ENCODE measurements at regions not wholly inside any gene's neighbourhood (a gene's known extent, or its start where the extent isn't known, plus 50 kb on each side); places are given as distances from the start of the nearest gene placed in this dataset.

DNA sequence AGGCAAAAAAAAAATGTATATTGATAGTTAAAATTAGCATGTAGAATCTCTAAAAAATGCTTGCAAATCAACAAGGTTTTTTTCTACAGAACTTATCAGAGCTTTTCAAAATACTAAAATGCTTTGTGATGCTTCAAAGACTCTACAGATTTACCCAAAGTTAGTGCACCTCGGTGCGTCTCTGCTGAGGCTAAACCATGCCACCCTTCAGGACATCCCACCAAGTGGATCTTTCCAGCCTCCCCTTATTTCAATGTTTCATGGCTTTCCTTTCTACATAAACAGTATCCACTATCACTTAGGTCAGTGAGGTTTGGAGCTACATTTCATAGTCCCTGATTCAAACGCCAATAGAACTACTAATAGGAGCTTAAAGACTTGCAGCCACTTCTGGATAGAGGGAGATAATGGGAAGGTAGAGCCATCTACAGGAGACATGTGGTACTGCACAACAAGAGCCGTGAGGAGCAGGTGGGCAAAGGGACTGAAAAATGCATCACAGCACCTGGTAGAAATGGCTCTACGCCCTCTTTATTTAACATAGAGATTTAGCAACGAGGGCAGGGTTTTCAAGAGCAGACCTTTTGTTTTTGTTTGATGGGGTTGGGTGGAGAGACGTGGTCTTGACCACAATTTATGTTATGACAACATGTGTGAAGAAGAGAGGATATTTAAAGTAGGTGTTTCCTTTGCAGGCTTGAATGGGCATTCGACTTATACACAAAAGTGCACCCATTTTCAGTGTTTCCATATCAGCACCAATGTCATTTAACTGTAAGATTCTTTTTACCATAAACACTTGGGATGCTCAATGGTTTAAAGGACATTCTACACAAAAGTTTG is 56.1 kb upstream of the SLC35G4 start:
- intact Hi-C loops (cut with DNase I), result loop anchor here (10.0 kb wide), 2 partner anchors 699 to 989 kb away; no protein-coding TSS in a partner anchor
- DNase-seq, result no peak
- ATAC-seq, result peak; percentile 41 to 65

DNA sequence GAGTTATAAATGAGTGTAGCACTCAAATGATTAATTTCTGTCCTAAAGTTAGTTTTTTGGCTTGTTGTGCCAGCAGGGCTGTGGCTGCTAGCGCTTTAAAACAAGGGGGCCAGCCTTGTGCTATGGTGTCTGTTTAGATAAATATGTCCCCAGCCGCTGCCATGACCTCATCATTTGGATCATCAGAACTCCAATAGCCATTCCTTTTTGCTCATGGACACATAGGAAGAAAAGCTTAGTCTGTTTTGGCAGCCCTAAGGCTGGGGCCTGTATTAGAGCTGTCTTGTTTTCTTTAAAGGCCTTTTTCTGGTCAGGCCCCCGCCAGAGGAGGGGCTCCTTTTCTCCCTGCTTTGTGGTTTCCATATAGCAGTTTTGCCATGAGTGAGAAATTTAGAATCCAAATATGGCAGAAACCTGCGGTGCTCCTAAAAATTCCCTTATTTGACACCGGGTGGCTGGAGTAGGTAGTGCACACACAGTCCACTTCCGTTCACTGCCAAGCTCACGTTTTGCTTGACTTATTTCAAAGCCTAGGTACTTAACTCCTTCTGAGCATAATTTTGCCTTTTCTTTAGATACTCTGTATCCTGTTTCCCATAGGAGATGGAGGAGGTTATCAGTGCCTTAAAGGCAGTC is 60.4 kb upstream of the SLC35G4 start:
- DNase-seq (no peak), ATAC-seq (no peak)
- intact Hi-C loops (cut with DNase I), result no loop called here

DNA sequence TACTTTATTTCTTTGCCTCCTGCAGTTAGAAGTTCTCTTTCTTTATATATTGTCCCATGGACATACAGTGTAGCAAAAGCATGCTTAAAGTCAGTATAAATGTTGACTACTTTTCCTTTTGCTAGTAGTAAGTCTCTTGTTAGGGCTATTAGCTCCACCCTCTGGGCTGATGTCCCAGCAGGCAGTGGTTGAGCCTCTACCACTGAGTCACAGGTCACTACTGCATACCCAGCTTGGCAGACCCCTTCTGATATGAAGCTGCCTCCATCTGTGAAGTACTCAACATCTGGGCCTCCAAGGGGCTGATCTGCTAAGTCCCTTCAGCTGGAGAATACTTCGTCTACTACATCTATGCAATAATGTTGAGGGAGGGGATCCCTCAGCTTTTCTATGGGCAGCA is 61.0 kb upstream of the SLC35G4 start:
- intact Hi-C loops (cut with DNase I), result no loop called here
- ATAC-seq, result no peak
- DNase-seq, result no peak

DNA sequence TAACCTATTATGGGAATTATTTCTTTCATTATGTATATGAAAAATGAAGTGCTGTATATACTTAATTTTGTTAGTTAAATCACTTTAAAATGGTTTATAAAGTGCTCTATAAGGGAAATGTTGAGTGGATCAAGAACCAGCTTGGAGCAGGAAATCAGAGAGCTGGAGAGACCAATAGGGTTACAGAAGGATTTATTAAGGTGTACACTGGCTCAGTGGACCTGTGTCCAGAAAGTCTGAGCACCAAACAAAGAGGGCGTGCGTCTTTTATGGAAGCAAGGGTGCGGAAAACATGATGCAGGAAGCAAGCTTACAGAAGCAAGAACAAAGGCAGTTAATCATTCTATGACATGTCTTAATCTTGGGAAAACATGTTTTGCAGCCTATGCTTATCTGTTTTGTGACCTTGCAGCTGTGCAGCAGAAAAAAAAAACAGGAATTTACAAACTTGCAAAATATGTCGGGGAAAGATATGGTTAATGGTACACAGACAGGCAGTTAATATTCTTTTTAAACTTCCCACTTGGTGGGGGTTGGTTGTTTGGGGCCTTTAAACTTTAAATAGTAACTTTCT is 65.2 kb upstream of the SLC35G4 start:
- ATAC-seq, result no peak
- intact Hi-C loops (cut with DNase I), result no loop called here
- DNase-seq, result no peak

DNA sequence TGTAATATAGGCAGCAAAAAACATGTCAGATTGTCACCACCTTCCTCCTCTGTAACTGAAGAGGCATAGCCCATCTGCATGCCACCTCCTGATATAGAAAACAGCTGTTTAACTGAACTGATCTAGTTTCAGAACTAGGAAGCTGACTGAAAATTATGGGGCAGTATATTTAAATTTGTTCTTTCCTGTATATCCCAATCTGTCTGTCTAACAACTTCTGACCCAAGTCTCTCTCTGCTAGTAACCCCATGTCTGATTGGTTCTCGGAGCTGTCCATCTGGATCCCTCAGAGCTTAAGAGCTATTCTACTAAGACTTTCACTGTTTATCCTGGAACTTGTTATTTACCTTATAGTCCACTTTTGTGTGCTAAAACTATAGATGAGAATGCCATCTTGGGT is 68.2 kb upstream of the SLC35G4 start:
- no peak for DNase-seq
- ATAC-seq, result no peak
- intact Hi-C loops (cut with DNase I), result no loop called here

DNA sequence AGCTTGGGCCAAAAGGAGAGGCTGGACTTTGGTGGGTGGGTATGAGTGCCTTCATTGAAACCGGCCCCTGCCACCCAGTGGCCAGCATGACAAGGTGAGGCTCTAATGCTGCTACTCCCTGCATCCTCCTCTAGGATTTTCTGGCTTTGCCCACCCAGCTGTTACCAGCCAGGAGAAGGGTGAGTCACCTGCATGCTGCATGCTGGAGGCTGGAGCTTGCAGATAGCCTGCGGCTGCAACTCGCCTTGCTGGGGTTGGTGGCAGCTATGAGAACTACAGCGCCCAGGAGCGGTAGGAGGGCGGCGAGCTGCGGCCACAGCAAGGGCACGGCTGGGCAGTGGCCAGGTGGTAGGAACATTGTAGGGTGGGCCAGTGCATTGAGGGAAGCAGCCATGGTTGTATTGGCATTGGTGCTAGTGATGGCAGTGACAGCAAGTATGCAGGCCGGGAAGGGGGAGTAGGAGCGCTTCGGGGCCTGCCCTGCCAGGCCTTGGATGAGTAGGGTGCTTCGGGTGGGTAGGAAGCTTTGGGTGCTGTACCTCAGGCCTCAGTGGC is 75.4 kb upstream of the SLC35G4 start:
- no peak for ATAC-seq
- DNase-seq, result no peak
- intact Hi-C loops (cut with DNase I), result no loop called here

DNA sequence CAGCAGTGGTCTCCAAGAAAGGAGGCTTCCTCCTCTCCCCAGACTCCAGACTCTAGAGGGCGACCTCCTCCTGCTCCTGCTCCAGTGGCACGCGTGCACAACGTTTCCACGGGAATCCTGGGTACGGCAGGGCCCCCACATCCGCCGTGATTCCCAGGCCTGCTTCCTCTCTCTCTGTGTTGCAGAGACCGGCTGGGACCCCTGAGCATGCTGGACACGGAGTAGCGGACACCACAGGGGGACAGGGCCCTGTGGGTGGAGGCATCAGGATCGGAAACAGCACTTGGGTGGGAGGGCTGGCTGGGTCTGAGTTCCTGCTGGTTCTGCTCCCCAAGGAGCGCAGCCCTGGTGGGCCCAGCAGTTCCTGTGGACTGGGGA is 75.9 kb upstream of the SLC35G4 start:
- no peak for DNase-seq
- intact Hi-C loops (cut with DNase I), result no loop called here
- ATAC-seq, result no peak

DNA sequence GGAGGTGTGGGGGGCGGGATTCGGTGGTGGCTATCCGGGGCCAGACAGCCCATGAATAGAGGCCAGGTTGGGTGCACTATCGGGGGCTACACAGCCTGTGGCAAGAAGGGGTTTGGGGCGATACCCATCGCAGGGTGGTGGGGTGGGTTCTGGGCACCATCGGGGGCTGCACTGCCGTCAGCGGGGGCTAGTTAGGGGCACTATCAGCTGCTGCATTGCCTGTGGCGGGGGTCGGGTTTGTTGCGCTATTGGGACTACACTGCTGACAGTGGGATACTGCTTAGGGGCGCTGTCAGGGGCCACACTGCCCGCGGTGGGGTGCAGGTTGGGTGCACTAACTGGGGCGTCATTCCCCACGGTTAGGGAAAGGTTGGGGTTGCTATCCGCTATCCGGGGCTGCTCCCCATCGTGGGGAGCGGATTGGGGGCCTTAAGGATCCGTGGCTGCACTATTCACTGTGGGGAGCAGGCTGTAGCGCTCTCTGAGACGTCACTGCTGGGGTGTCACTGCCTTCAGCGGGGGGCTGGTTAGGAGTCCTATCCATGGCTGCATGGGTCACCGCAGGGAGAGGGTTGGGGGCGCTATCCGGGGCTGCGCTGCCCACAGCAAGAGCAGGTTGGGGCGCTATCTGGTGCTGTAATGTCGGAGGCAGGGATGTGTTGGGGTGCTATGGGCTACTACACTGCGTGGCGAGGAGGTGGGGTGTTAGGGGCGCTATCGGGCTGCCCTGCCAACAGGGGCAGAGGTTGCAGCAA is 76.5 kb upstream of the SLC35G4 start:
- DNase-seq (no peak), ATAC-seq (no peak)
- intact Hi-C loops (cut with DNase I), result no loop called here

DNA sequence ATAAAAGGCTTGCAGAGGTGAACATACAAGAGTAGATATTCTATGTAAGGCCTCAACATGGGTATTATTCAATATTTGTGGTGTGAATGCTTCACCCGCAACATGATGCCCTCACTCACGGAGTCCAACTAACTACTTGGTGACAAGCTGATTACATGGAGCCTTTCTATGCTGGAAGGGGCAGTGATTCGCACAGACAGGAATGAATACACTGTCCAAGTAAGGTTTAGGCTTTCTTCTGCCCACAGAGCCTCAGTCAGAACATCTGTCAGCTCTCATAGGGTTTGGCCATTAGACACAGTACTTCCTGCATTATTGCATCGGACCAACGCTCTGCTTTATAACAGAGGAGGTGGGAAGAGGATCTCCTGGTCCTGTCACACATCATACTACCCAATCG is 80.3 kb upstream of the SLC35G4 start:
- intact Hi-C loops (cut with DNase I), result no loop called here
- DNase-seq (no peak), ATAC-seq (no peak)

DNA sequence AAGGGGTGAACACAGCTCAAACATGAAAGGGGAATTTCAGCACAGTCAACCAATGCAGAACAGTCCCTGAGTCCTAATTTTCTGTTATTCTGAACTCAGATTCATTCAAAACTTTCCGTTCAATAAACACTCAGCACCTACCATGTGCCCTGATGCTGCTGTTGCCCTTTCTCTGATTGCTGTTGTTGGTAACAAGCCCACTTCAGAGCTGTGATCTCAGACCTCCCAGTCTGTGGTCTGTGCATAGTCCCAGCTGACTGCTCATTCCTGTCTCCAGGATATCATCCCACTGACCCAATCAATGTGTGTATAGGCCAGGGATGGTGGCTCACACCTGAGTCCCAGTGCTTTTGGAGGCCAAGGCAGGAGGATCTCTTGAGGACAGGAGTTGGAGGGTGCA is 82.7 kb upstream of the SLC35G4 start:
- ATAC-seq (no peak), DNase-seq (no peak)
- intact Hi-C loops (cut with DNase I), result no loop called here

DNA sequence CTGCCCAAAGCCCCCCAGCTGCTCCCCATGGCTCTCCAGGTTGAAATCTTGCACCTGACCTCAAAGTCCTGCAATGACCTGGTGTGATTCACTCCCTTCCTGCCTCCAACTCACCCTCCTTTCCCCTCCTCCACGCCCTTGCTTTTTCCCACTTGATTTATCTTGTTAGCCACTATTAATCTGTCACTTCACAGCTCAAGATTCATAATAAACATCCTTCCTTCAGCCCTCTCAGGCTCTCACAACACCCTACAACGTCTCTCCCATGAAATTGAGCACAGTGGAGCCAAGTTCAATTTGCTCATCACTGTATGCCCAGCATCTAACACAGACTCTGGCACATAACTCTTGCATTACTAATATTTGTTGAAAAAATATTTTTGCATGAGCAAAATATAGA is 85.6 kb upstream of the SLC35G4 start:
- ATAC-seq (peak in 1 of 2 donors; percentile 55), DNase-seq (no peak)
- intact Hi-C loops (cut with DNase I), result no loop called here

DNA sequence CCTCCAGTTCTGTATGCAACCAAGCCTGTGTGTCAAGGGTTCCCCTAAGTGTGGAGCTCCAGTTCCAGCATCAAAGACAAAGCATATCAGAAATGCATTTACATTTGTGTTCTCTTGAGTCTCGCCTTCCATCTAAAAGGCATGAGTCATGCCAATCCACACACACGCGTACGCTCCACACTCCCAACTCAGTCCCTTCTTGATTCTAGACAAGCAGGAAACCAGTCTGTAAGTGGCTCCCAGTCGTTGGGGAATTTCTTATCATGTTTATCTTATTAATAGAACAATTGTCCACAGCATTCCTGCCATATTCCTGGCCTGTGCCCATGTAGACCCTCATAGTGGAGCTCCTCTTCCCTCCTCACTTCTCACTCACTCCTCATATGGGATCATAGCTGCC is 86.4 kb upstream of the SLC35G4 start:
- no peak for ATAC-seq
- intact Hi-C loops (cut with DNase I), result no loop called here
- DNase-seq, result no peak

DNA sequence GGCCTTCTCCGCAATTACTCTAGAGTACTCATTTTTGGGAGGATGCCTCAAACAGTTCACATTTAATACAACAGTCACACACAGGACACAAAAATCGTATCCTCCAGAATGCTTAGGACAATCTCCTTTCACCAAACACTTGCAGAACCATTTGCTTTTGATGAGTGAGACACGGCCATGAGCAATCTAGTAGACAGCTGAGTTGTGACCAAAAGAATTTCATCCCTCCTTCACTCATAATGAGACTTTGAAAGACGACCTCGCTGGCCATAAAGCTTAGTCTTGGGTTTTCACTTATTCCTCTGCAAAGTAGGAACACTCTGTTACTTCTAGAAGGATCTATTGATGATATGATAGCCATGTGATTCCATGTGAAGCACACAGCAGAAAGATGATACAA is 87.5 kb upstream of the SLC35G4 start:
- DNase-seq, result no peak
- intact Hi-C loops (cut with DNase I), result no loop called here
- no peak for ATAC-seq

DNA sequence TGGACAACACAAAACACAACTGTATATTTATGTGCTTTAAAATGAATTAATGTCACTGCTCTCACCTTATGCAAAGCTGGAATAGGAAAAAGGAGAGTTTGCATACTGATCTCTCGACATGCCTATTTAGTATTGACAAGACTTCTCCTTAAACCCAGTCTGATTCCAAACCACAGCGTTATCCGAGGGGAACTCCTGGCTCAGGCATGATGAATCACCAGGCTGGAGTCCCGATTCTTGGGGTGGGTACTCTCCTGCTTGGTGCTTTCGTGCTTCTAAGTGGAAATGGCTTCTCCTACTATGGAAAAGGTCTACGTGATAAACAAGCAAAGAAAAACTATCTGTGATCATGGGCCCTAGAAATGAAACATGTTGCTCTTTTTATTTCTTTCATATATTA is 88.9 kb upstream of the SLC35G4 start:
- no peak for ATAC-seq
- no peak for DNase-seq
- intact Hi-C loops (cut with DNase I), result no loop called here

DNA sequence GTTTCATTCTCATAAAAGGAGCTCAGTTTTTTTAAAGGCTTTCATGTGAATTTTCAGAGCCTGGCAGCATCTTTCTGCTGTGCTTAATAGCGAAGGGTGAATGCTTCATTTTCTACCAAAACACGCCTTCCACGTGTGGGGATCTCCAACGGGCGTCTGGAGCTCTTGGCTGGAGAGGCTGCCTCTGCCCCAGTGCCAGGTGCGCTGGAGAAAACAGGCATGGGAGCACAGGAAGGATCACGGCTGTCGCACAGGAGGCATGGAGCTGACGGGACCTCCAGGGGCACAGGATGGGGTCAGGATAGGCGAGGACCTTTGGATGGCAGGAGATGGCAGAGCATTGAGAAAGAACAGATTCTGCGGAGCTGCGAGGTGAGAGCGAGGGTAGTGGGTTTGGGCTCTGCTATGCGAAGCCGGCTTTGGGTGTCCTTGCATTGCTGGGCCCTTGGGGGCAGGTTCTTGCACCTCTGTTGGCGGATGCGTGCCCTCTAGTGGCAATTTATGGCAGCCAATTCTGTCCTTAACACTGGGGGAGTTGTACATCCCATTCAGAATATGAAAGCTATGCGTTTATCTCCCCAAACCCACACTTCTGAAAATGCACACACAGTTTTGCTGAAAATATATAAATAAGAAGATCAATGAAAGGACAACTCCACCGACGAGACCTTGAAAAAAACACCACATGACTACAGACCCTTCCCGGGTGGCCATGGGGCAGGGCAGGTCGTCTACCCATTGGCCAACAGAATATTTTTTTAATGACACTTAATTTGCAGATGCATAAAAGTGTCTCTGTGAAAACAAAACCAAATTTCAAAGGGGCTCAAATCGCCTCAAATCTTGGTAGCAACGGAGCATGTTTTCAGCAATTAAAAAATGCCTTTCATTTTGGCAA is 90.4 kb upstream of the SLC35G4 start:
- intact Hi-C loops (cut with DNase I), result no loop called here
- DNase-seq, result peak; percentile 31
- peak; percentile 57 to 64 for ATAC-seq

DNA sequence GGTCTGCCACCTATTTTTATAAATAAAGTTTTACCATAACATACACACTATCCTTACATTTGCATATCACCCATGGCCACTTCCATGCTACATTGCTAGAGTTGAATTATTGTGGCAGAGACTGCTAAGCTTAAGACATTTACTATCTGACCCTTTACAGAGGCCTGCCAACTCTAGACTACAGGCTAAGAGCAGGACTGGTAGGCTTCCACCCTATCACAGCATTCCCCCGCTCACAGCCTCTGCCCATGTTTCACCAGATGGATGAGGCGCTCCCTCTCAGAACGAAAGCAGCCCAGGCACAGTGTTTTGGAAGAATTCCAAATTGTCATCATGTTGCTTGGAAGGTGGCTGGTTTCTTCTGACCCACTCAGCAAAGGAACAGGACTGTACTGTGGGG is 91.7 kb upstream of the SLC35G4 start:
- ATAC-seq, result no peak
- intact Hi-C loops (cut with DNase I), result no loop called here
- DNase-seq, result no peak

DNA sequence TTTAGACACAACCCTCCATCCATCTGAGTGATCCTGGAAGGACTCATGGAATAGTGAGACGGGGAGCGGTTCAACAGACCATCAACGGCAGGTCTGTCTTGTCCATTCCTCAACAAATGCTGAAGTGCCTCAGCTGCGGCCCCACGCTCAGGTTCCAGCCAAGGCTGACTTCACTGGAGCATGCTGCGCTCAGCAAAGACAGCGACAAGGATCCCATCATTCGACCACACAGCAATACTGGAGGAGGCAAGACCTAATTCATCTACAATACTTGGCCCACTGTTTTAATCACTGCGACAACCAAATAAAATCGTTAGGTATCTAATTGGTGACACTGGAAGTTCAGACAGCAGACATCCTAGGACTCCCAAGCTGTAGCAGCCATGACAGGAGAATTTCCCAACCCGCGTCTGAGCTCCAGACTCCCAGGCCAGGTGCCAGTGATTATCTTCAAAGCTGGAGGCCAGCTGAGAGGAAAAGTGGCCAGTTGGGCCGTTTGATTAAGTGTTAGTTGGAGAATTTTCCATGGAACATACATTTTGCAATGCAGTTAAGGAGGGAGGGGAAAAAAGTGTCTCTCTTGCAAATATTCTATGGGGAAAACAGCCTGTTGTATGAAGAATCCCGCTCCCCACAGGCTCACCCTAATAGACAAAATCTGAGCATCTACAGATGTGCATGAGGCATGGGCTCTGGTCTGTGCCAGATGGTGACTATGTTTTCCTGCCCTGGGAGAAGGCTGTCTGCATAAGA is 92.5 kb upstream of the SLC35G4 start:
- intact Hi-C loops (cut with DNase I), result no loop called here
- peak in 1 of 2 donors; percentile 49 for ATAC-seq
- DNase-seq, result no peak

DNA sequence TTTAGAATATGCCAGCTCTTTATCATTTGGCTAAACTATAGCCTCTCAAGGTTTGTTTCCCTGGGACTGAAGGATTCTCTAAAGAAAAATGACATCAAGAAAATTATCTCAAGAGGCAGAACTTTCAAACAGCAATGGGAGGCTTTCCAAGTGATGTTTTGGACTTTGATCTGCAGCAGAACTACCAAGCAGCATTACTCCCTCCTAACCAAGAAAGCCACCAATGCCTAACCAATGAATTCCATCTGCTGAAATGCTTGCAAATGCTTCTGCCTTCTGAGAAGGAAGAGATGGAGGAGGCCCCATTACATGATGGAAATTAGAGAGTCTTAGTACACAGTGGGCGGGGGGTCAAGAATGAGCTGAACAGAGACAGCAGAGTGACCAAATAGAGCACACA is 95.1 kb upstream of the SLC35G4 start:
- DNase-seq (no peak), ATAC-seq (no peak)
- intact Hi-C loops (cut with DNase I), result no loop called here

All from left cardiac atrium (tissue), 4 donors.